Choroid plexus epithelial cell (primary cell): ENCODE measurements at regions not wholly inside any gene's neighbourhood (a gene's known extent, or its start where the extent isn't known, plus 50 kb on each side); places are given as distances from the start of the nearest gene placed in this dataset.

Source experiments
- DNase-seq: peaks from one replicate; pipeline ENCODE4 v3.0.0-alpha.2; 2010; ENCODE audit warnings: low read depth
- H3K4me3 ChIP-seq: 2 replicates; pipeline ENCODE4 v1.5.1; 2011; ENCODE audit warnings: low read depth, mild to moderate bottlenecking, control low read depth, low read length, moderate library complexity
- CTCF ChIP-seq: conservative IDR thresholded peaks from 2 replicates; pipeline ENCODE4 v1.5.1; 2011; ENCODE audit warnings: low read depth, mild to moderate bottlenecking, control low read depth, inconsistent platforms, low read length, moderate library complexity

DNA sequence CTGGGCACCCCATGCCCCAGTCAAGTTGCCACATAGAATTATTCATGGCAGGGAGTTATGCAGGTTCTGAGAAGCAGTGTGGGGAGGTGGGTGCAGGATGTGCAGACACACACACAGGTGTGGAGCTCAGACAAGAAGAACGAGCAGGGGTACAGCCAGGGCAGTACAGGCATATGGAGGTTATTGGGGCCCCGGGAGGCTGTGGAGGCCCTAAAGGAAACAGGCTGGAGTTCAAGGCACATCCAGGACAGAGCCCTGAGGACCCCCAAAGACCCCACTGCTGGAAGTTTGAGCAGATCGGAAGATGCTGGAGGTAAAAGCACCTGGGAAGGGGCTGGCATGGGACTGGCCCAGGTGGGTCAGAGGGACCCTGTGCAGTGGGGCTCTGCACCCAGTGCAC, 171.3 kb downstream of the PSMG1 start:
- TF ChIP-seq CTCF: no peak
- H3K4me3 ChIP-seq: no peak overlapping the region
- no peak for DNase-seq

- DNase-seq: no peak
- no peak overlapping the region for H3K4me3 ChIP-seq
- TF ChIP-seq CTCF: no peak
Measured at GRCh38 chr21:39010629-39011404, 172.4 kb downstream of the PSMG1 start.

DNA sequence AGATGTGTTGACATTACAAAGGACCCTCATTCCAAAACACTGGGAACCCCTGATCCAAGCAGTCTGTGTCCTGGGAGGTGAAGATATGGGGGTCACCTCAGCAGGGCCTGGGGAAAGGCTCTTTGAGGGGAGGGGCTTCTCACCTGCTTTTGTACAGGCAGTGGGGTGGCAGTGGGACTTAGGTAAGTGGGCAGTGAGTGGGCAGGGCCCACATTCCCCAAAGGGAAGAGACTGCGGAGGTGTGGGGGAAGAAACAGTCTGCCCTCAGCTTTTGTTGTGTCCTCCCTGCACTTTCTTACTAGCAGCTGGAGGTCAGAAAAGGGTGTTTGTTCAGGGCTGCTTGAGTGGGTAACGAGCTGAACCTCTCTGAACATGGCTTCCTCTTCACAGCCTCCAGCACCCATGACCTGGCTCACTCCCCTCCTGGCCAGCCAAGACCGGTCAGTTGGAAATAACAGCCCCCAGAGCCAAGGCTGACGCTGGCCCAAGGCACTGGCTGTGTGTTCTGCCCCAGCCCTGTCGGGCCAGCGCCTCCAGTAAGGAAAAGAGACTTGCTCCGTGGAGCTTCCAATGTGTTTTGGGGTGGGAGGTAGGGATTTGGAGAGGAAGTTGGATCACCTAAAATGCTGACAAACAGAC, 173.5 kb downstream of the PSMG1 start:
- DNase-seq: no peak
- no peak overlapping the region for H3K4me3 ChIP-seq
- TF ChIP-seq CTCF: no peak

- no peak for TF ChIP-seq CTCF
- H3K4me3 ChIP-seq: no peak overlapping the region
- no peak for DNase-seq
Measured at GRCh38 chr21:39007985-39008384, 175.3 kb downstream of the PSMG1 start.

DNA sequence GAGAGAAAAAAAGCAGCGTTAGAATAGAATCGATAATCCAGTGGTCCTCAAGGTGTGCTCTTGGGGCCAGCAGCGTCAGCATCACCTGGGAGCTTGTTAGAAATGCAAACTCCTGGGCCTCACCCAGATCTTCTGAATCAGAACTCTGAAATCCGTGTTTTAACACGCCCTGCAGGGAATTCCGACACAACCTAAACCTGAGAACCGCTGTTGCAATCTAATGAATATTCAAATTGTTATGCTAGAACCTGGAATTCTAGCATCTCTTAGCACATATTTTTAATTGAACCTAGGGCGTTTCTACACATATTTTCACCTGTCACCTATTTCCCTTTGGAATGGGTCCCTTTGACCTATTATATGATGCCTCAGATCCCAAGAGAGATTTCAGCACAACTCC, 175.7 kb downstream of the PSMG1 start:
- no peak for TF ChIP-seq CTCF
- no peak overlapping the region for H3K4me3 ChIP-seq
- DNase-seq: no peak

DNA sequence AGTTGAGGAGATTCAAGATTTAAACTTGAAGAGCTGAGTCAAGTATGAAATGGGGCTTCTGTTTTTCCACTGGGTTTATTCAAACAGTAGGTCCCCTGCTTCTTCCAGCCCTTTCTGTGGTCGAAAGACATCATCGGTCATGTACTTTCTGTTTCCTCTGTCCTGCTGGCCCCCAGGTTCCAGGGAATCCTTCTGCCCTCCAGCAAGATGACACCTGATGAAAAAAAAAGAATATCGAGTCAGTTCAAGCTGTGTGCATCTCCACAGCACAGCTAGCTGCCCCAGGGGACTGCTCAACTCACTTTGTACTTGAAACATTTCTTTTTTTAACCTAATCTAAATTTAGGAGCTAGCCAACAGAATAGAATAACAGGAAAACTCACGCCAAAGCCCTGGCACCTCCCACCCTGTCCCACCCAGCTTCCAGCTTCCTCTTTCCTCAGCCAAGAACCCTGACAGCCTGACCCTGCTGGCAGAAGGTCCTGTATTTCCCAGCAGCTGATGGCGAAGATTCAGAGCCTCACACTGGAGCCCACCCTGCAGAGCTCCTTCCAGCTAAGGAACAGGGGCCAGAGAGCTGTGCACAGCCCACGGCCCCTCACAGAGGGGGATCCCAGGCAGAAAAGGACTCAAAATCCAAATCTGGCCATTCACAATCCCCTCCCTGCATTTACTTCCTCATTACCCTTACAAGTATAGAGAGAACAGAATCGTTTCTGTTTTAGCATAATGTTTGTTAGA, 176.5 kb downstream of the PSMG1 start:
- H3K4me3 ChIP-seq: no peak overlapping the region
- DNase-seq: peak; percentile 54
- no peak for TF ChIP-seq CTCF

DNA sequence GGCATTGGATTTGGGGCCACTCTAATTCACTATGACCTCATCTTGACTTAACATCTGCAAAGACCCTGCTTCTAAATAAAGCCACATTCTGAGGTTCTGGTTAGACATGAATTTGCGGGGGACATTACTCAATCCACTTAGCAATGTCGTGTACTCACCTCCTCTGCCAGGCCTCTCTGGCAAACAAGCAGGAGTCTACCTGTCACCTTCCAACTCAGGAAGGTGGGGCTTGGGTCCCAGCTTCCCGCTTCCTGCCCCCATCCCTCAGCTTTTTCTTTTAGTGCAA, 177.8 kb downstream of the PSMG1 start:
- no peak overlapping the region for H3K4me3 ChIP-seq
- no peak for DNase-seq
- no peak for TF ChIP-seq CTCF
